ENCODE measurements at regions not wholly inside any gene's neighbourhood (a gene's known extent, or its start where the extent isn't known, plus 50 kb on each side); places are given as distances from the start of the nearest gene placed in this dataset.
"Not testable (repeated sequence)": the region's sequence is repeated elsewhere in the genome, so short reads cannot be mapped to it uniquely, and the experiment has no call there.

DNA sequence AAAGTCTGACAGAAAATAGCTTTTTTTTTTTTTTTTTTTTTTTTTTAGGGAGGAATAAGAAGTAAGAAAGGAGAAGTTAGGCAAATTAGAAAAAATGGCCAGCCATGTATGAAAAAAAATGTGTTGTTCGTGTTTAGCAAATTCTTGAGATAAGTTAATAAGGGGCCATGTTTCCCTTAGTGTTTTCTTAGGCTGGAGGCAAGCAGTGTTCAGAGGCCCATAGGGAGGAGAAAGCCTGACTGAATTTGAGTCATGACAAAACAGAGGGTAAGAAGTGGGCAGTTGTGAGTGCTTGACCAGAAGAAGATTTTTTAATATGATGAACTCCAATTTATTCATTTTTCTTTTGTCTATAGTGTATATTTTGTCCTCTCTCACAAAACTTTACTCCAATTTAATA is 766.4 kb downstream of the FAM181B start:
- Histone ChIP-seq H3K9ac (ENCODE audit: low read length) (no peak overlapping the region), H3K4me1 (ENCODE audit: control insufficient read depth, low read depth, low read length) (no peaks in the 10 kb centered on the region), H3K27me3 (ENCODE audit: control insufficient read depth, insufficient read depth, low read length) (no peaks in the 10 kb centered on the region), H3K36me3 (ENCODE audit: control insufficient read depth, low read depth, low read length) (no peaks in the 10 kb centered on the region), H3K4me3 (ENCODE audit: low read length) (no peak overlapping the region), H3K27ac (ENCODE audit: low read length) (no peak overlapping the region), H3K9me3 (ENCODE audit: control insufficient read depth, low read depth, low read length) (no peaks in the 10 kb centered on the region)

DNA sequence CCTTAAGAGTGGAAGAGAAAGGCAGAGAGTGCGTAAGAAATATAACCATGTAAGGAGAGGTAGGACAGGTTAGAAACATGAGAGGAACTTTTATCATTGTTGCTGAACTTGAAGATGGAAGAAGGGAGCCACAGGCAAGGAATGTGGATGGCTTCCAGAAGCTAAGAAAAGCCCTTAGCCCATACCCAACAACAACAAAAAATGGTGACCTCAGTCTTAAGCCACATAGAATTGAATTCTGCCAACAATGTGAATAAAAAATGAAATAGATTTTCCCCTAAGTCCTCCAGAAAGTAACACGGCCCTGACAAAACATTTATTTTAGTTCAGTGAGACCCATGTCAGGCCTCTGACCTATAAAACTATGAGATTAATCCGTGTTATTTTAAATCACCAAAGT is 767.3 kb downstream of the FAM181B start:
- Histone ChIP-seq H3K4me1 (ENCODE audit: control insufficient read depth, low read depth, low read length) (no peaks in the 10 kb centered on the region), H3K9ac (ENCODE audit: low read length) (no peak overlapping the region), H3K27ac (ENCODE audit: low read length) (no peak overlapping the region), H3K36me3 (ENCODE audit: control insufficient read depth, low read depth, low read length) (no peaks in the 10 kb centered on the region), H3K9me3 (ENCODE audit: control insufficient read depth, low read depth, low read length) (no peaks in the 10 kb centered on the region), H3K4me3 (ENCODE audit: low read length) (no peak overlapping the region), H3K27me3 (ENCODE audit: control insufficient read depth, insufficient read depth, low read length) (no peaks in the 10 kb centered on the region)

DNA sequence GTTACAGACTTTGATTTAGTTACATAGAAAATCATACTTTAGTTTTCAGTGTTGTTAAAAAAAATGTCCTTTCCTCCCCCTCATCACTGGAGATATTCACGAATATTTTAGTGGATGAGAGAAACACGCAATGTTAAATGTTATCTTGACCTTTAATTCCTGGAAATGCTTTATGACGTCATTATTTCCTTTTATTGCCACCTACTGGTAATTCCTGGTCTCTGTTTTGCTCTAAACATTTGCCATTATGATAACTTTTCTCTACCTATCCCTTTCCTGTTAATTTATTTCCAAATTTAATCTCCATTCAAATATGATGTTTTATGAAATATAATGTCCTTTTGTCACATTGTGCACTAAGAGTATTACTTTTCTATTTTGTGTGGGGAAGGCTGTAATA is 770.6 kb downstream of the FAM181B start:
- Histone ChIP-seq H3K9me3 (ENCODE audit: control insufficient read depth, low read depth, low read length) (no peaks in the 10 kb centered on the region), H3K4me1 (ENCODE audit: control insufficient read depth, low read depth, low read length) (no peaks in the 10 kb centered on the region), H3K27ac (ENCODE audit: low read length) (no peak overlapping the region), H3K36me3 (ENCODE audit: control insufficient read depth, low read depth, low read length) (no peaks in the 10 kb centered on the region), H3K9ac (ENCODE audit: low read length) (no peak overlapping the region), H3K27me3 (ENCODE audit: control insufficient read depth, insufficient read depth, low read length) (no peaks in the 10 kb centered on the region), H3K4me3 (ENCODE audit: low read length) (no peak overlapping the region)

DNA sequence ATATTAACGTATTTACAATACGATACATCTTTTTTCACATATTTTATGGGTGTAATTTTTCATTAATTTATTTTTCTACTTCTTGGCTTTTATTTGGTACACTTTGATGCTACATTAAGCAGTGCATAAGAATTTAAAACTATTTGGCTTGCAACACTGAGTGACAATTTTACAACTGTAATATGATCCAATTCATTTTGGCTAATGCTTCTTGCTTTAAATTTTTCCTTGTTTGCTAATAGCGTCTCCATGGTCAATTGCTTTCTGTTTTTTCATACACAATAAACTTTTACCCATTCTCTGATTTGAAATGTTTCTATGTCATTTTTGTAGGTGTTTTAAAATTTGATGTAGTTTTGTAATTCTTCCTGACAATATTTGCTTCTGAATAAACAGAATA is 773.2 kb downstream of the FAM181B start:
- Histone ChIP-seq H3K4me3 (ENCODE audit: low read length) (no peak overlapping the region), H3K27me3 (ENCODE audit: control insufficient read depth, insufficient read depth, low read length) (no peaks in the 10 kb centered on the region), H3K4me1 (ENCODE audit: control insufficient read depth, low read depth, low read length) (no peaks in the 10 kb centered on the region), H3K9ac (ENCODE audit: low read length) (no peak overlapping the region), H3K27ac (ENCODE audit: low read length) (no peak overlapping the region), H3K36me3 (ENCODE audit: control insufficient read depth, low read depth, low read length) (no peaks in the 10 kb centered on the region), H3K9me3 (ENCODE audit: control insufficient read depth, low read depth, low read length) (no peaks in the 10 kb centered on the region)

DNA sequence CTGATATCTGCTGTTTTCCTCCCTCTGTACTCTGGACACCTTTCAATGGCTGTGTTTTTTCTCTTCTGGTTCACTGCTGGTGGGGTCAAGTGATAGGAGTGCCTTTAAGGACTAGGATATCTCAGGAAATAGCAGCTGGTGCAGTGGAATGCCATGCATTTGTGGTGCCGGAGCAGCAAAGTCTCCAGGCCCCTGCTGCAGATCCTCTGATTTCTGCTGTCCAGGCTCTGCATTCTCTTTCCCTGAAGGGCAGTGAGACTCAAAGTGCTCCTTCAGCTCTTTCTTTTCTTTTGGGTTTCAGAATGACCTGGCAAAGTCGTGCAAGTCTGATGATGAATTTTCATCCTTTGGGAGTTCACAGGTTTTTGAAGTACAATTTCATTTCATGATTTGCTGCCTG is 774.3 kb downstream of the FAM181B start:
- no peak overlapping the region for H3K4me3 ChIP-seq (ENCODE audit: low read length)
- no peaks in the 10 kb centered on the region for H3K4me1 ChIP-seq (ENCODE audit: control insufficient read depth, low read depth, low read length)
- no peak overlapping the region for H3K27ac ChIP-seq (ENCODE audit: low read length)
- no peaks in the 10 kb centered on the region for H3K27me3 ChIP-seq (ENCODE audit: control insufficient read depth, insufficient read depth, low read length)
- no peaks in the 10 kb centered on the region for H3K9me3 ChIP-seq (ENCODE audit: control insufficient read depth, low read depth, low read length)
- no peaks in the 10 kb centered on the region for H3K36me3 ChIP-seq (ENCODE audit: control insufficient read depth, low read depth, low read length)
- no peak overlapping the region for H3K9ac ChIP-seq (ENCODE audit: low read length)

DNA sequence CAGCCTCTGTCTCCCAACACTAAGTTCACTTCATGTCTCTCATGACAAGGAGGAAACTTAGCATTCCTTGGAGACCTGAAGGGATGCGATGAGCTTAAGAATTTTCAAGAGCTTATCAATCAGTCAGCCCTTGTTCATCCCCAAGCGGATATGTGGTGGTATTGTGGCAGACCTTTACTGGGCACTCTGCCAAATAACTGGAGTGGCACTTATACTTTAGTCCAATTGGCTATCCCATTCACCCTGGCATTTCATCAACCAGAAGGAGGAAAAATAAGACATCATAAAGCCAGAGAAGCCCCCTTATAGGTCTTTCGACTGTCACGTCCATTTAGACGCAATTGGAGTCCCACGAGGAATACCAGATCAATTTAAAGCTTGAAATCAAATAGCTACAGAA is 779.4 kb downstream of the FAM181B start:
- not testable (repeated sequence) for H3K9ac ChIP-seq (ENCODE audit: low read length); H3K4me3 ChIP-seq (ENCODE audit: low read length); H3K36me3 ChIP-seq (ENCODE audit: control insufficient read depth, low read depth, low read length); H3K27ac ChIP-seq (ENCODE audit: low read length); H3K9me3 ChIP-seq (ENCODE audit: control insufficient read depth, low read depth, low read length); H3K4me1 ChIP-seq (ENCODE audit: control insufficient read depth, low read depth, low read length); H3K27me3 ChIP-seq (ENCODE audit: control insufficient read depth, insufficient read depth, low read length)

DNA sequence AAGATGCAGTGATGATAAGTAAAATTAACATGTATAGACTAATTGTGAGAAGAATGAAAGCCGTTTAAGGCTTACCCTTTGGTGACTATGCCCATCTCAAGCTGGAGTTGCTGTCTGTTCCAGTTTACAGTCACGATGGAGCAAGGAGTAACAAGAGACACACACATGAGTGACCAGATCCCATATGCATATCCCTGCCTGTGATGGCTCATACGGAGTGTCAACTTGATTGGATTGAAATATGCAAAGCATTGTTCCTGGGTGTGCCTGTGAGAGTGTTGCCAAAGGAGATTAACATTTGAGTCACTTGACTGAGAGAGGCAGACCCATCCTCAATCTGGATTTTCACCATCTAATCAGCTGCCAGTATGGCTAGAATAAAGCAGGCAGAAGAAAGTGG is 786.8 kb downstream of the FAM181B start:
- H3K27ac ChIP-seq (ENCODE audit: low read length): no peak overlapping the region

DNA sequence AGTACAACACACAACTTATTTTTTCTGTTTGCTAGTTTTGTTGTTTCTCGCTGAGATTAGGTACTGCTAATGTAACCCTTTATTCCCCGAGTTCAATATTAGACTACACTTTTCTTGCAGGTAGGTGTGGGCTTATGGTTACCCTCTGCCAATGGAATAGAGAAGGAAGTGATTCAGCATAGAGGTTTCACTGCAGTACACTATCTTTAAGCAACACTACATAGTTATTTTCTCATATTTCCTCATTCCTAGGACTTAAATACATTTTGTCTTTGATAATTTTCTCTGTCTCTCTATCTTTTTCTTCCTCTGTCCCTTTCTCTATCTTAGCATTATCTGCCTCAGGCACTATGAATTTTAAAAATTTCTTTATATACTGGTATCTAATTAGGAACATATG is 791.0 kb downstream of the FAM181B start:
- no peak overlapping the region for H3K27ac ChIP-seq (ENCODE audit: low read length)
- H3K9ac ChIP-seq (ENCODE audit: low read length): no peak overlapping the region
- peaks cover 5% of the 10 kb centered on the region for H3K4me1 ChIP-seq (ENCODE audit: control insufficient read depth, low read depth, low read length)
- H3K9me3 ChIP-seq (ENCODE audit: control insufficient read depth, low read depth, low read length): no peaks in the 10 kb centered on the region
- H3K4me3 ChIP-seq (ENCODE audit: low read length): no peak overlapping the region
- no peaks in the 10 kb centered on the region for H3K27me3 ChIP-seq (ENCODE audit: control insufficient read depth, insufficient read depth, low read length)
- H3K36me3 ChIP-seq (ENCODE audit: control insufficient read depth, low read depth, low read length): no peaks in the 10 kb centered on the region

More for the DNA sequence above, 786.8 kb downstream of the FAM181B start:
- no peaks in the 10 kb centered on the region for H3K9me3 ChIP-seq (ENCODE audit: control insufficient read depth, low read depth, low read length)
- no peak overlapping the region for H3K9ac ChIP-seq (ENCODE audit: low read length)
- H3K4me3 ChIP-seq (ENCODE audit: low read length): no peak overlapping the region
- H3K4me1 ChIP-seq (ENCODE audit: control insufficient read depth, low read depth, low read length): peaks cover 4% of the 10 kb centered on the region
- H3K36me3 ChIP-seq (ENCODE audit: control insufficient read depth, low read depth, low read length): no peaks in the 10 kb centered on the region
- H3K27me3 ChIP-seq (ENCODE audit: control insufficient read depth, insufficient read depth, low read length): no peaks in the 10 kb centered on the region

DNA sequence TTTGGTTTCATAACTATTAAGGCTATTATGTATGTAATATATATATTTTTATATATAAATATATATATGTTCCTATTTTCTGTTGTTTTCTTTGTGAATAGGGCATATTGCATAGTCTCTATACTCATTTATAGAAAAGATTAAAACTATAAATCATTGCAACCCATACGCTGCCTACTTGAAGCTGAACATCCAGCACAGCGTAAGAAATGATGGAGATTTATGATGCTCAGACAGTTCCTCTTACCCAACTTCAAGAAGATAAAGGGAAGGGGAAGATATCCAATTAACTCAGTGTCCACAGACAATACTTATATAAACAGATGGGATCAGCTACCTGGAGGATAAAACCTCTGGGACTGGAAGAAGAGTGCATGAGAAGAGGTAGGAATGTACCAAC is 791.7 kb downstream of the FAM181B start:
- no peak overlapping the region for H3K9ac ChIP-seq (ENCODE audit: low read length)
- peaks cover 5% of the 10 kb centered on the region for H3K4me1 ChIP-seq (ENCODE audit: control insufficient read depth, low read depth, low read length)
- no peaks in the 10 kb centered on the region for H3K27me3 ChIP-seq (ENCODE audit: control insufficient read depth, insufficient read depth, low read length)
- no peaks in the 10 kb centered on the region for H3K36me3 ChIP-seq (ENCODE audit: control insufficient read depth, low read depth, low read length)
- H3K9me3 ChIP-seq (ENCODE audit: control insufficient read depth, low read depth, low read length): no peaks in the 10 kb centered on the region
- H3K4me3 ChIP-seq (ENCODE audit: low read length): no peak overlapping the region
- H3K27ac ChIP-seq (ENCODE audit: low read length): no peak overlapping the region

DNA sequence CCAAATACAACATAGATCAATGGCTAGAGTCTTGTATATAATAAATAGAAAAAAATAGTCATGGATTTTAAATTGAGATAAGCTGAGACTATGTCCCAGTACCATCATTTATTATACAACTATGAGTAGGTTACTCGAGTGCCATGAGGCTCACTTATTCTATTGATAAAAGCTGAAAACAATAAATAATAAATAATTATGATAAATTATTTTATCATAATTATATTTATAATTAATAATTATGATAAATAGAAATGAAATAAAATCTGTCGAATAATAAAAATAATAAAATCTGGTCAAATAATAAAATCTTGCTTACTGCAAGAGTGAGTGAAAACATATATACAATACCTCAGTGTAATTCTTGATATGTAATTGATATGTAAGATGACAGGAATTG is 801.4 kb downstream of the FAM181B start:
- Histone ChIP-seq H3K27me3 (ENCODE audit: control insufficient read depth, insufficient read depth, low read length) (no peaks in the 10 kb centered on the region), H3K4me3 (ENCODE audit: low read length) (no peak overlapping the region), H3K4me1 (ENCODE audit: control insufficient read depth, low read depth, low read length) (no peaks in the 10 kb centered on the region), H3K36me3 (ENCODE audit: control insufficient read depth, low read depth, low read length) (no peaks in the 10 kb centered on the region), H3K9me3 (ENCODE audit: control insufficient read depth, low read depth, low read length) (no peaks in the 10 kb centered on the region), H3K27ac (ENCODE audit: low read length) (no peak overlapping the region), H3K9ac (ENCODE audit: low read length) (no peak overlapping the region)

DNA sequence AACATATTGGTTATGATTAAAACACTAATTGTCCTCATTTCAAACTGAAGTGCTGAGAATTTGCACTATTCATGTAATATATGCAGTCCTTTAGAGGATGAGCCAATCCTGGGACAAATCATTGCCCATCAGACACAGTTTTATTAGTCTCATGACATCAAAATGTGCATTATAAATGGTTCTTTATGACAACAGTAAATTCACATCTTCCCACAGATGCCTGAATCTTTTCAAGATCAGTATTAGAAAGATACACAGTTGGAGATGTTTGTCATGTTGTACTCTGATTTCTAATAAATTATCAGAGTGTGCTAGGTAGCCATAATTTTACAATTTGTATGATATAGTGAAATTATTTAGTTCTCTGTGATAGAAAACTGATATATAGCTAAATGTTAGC is 813.5 kb downstream of the FAM181B start:
- H3K9ac ChIP-seq (ENCODE audit: low read length): no peak overlapping the region
- no peak overlapping the region for H3K27ac ChIP-seq (ENCODE audit: low read length)
- H3K9me3 ChIP-seq (ENCODE audit: control insufficient read depth, low read depth, low read length): no peaks in the 10 kb centered on the region
- no peaks in the 10 kb centered on the region for H3K4me1 ChIP-seq (ENCODE audit: control insufficient read depth, low read depth, low read length)
- no peaks in the 10 kb centered on the region for H3K27me3 ChIP-seq (ENCODE audit: control insufficient read depth, insufficient read depth, low read length)
- no peak overlapping the region for H3K4me3 ChIP-seq (ENCODE audit: low read length)
- no peaks in the 10 kb centered on the region for H3K36me3 ChIP-seq (ENCODE audit: control insufficient read depth, low read depth, low read length)

DNA sequence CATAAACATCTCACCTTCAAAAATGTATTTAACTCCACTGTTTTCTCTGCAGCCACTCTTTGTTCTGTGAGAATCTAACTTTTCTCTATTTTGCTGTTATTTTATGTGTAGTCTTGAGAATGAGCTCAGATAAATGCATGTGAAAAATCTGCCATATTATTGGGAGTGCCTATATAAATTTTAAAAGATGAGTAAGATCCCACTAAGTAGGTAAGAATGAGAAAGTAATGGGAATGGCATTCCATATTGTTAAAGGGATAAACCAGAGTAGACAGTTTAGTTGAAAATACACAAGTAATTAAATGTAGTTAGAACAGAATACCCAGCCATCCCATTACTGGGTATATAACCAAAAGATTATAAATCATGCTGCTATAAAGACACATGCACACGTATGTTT is 817.2 kb downstream of the FAM181B start:
- no peaks in the 10 kb centered on the region for H3K9me3 ChIP-seq (ENCODE audit: control insufficient read depth, low read depth, low read length)
- no peak overlapping the region for H3K4me3 ChIP-seq (ENCODE audit: low read length)
- H3K27me3 ChIP-seq (ENCODE audit: control insufficient read depth, insufficient read depth, low read length): no peaks in the 10 kb centered on the region
- H3K4me1 ChIP-seq (ENCODE audit: control insufficient read depth, low read depth, low read length): no peaks in the 10 kb centered on the region
- no peak overlapping the region for H3K27ac ChIP-seq (ENCODE audit: low read length)
- H3K36me3 ChIP-seq (ENCODE audit: control insufficient read depth, low read depth, low read length): no peaks in the 10 kb centered on the region
- H3K9ac ChIP-seq (ENCODE audit: low read length): no peak overlapping the region

DNA sequence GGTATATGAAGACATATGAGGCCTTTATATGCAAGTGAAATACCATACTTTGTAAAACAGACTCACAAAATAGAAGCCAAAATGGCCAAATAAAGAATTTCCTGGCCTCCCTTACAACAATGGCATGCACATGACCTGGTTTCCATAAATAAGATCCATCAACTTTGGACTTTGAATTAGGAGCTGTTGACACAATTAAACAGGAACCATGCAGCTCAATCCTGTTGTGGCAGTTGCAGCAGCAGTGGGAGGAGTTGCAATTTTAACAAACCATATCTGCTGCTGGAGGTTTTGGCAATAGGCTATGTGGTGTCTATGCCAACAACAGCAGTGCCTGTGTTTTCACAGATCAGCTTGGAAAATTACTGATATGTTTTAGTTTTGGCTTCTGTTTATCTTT is 818.6 kb downstream of the FAM181B start:
- Histone ChIP-seq H3K4me1 (ENCODE audit: control insufficient read depth, low read depth, low read length) (no peaks in the 10 kb centered on the region), H3K36me3 (ENCODE audit: control insufficient read depth, low read depth, low read length) (no peaks in the 10 kb centered on the region), H3K9ac (ENCODE audit: low read length) (no peak overlapping the region), H3K4me3 (ENCODE audit: low read length) (no peak overlapping the region), H3K27ac (ENCODE audit: low read length) (no peak overlapping the region), H3K9me3 (ENCODE audit: control insufficient read depth, low read depth, low read length) (no peaks in the 10 kb centered on the region), H3K27me3 (ENCODE audit: control insufficient read depth, insufficient read depth, low read length) (no peaks in the 10 kb centered on the region)
